Left renal cortex interstitium (tissue), 4 donors: ENCODE measurements at regions not wholly inside any gene's neighbourhood (a gene's known extent, or its start where the extent isn't known, plus 50 kb on each side); places are given as distances from the start of the nearest gene placed in this dataset.
A peak's percentile ranks its signal among the peaks of the same experiment; 100 is the strongest.

Experiments used
- DNase-seq, 4 donors: peaks; one replicate each; pipeline ENCODE4 v3.0.0-alpha.2; 2013; ENCODE audit warnings: low read depth in 4 of 4, low spot score in 2 of 4, missing footprints in 1 of 4

DNA sequence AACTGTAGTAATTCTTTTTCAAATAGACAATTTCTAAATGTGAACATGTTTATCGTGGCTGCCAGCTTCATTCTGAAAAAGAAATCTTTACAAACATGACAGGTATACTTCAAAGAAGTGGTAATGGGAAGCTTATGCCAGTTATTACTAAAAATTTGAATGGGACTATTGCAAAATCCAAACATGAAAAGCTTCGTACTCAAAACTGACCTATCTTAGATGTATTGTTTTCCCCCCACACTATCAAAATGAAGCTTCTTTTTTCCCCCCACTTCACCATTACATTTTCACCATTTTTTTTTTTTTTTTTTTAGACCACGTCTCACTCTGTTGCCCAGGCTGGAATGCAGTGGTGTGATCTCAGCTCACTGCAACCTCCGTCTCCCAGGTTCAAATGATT is 50.4 kb upstream of the SERTAD2 start:
- no peak for DNase-seq

GRCh38 chr2:64704996-64705395 is 51.3 kb upstream of the SERTAD2 start:
- no peak for DNase-seq

GRCh38 chr2:64707276-64707675 is 53.6 kb upstream of the SERTAD2 start:
- DNase-seq, result no peak

DNA sequence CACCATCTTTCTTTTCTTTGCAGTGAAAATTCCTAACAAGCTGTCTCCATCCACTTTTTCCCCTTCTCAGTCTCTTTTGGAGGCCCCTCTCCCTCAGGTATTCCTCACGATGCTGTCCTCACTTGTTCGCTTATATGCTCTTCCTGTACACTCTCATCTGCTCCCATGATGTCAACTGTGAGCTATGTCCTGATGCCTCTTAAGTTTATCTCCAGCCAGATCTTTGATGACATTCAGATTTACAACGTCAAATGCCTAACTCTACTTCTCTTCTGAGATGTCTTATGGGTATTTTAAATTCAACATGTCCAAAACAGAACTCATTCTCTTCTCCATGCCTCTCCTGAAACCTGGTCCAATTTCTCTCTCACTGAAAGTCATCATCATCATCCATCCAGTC is 55.1 kb upstream of the SERTAD2 start:
- DNase-seq, result no peak

DNA sequence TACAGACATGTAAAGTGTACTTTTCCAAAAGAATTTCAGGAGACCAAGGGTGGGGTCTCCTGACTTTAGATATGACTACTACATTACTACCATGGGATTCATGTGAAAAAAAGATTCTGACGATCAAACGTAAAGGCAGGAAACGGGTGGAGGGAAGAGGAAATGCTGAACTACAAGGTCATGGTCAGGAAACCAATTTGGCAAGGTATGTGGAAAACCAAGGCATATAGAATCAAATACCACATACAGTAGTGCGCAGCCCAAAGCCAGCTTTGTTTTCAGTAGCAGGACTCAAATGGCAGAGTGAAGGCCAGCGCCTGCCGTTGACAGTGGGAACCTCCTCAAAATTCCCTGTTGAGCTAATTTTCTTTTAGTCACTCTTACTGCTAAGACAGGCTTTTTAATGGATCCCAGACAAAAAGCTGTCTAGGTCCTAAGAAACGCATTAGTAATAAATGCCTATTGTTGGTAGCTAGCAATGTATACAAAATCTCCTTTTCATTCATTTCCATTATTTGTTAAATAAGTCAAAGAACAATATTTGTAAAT is 57.6 kb upstream of the SERTAD2 start:
- no peak for DNase-seq

DNA sequence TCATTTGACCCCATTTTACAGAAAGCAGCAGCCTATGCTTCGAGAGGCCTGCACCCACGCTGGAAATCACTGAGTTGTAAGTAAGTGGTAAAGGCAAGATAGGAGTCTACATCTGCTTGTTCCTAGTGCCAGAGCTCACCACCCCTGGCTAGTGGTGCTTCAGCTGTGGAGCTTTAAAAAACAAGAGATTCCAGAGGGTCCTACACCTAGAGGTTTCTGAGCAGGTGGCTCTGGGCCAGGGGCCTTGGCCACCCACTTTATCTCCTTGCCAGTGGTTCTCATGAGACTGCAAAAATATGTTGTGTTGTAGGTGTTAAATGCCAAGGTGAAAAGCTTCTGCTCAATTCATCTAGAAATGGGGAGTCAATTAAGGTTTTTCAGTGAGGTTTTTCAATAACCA is 60.0 kb upstream of the SERTAD2 start:
- DNase-seq, result no peak

GRCh38 chr2:64716569-64716968 is 62.9 kb upstream of the SERTAD2 start:
- no peak for DNase-seq

- DNase-seq, result no peak
These were observed 64.7 kb upstream of the SERTAD2 start for GRCh38 chr2:64718250-64718885.

GRCh38 chr2:64720535-64721319 is 67.0 kb upstream of the SERTAD2 start:
- no peak for DNase-seq

DNA sequence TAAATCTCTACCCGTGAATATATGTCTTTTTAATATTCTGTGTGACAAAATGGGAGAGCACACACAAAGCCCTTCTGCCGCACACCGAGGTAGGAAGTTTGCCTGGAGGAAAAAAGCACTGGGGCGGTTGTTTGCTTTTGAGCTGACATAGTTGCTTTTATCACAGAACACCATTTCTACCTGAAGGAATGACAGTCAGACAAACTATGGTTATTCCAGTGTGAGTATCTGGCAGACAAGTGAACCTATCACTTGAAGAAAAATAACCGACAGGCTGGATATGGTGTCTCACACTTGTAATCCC is 67.6 kb upstream of the SERTAD2 start:
- DNase-seq, result no peak

DNA sequence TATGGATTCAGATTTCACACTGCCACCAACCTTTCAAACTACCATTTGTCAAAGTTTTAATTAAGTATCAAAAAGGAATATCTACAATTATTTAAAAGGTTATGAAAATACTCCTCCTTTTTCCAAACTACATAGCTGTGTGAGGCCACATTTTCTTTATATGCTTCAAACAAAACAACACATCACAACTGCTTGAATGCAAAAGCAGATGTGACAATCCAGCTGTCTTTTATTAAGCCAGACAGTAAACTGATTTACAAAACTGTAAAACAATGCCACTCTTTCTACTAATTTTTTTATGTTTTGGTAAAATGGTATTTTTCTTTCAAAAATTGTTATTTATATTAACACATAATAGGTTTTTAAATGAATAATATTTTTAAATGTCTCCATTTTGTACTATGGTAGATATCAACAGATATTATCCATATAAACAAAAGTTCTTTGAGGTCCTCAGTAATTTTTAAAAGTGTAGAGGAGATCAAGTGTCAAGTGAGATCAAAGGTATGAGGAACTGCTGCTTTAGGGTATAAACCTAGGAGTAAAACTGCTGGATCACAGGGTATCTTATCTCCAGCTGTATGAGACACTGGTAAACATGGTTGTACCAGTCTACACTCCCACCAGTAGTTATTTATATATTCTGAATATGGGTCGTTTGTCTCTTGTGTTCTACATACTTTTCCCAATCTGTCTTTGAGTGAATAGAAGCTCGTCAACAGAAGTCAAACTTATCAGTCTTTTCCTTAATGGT is 68.8 kb upstream of the SERTAD2 start:
- DNase-seq, result no peak

DNA sequence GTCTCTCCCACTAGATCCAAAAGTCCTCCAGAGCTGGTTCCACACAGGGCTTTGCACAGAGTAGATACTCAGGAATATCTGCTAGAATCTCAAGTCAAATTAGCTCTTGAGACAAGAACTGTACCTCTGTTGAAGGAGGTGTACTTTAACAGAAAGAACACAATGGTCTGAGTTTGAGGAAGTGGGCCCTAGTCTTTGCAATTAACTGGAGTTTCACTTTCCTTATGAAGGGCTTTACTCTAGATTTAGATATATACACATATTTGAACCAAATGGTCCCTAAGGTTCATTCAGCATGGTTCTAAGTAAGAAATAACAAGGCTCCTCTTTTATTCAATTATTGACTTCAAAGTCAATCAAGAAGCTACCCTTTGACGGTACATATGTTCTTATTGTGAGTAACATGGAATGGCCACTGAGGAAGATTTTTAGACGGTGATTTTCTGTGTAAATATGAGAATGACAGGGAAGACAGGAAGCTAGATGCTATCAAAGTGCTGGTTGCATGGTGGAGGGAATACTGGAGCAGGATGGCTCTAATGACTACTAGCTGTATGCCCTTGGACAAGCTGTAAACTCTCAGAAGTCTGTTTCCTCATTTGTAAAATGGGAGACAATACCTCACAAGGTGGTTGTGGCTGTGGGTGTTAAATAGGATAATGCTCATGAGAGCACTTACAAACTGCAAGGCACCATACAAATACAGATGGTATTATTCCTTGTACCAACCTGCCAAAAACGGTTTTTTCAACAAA is 73.5 kb upstream of the SERTAD2 start:
- DNase-seq, result no peak

DNA sequence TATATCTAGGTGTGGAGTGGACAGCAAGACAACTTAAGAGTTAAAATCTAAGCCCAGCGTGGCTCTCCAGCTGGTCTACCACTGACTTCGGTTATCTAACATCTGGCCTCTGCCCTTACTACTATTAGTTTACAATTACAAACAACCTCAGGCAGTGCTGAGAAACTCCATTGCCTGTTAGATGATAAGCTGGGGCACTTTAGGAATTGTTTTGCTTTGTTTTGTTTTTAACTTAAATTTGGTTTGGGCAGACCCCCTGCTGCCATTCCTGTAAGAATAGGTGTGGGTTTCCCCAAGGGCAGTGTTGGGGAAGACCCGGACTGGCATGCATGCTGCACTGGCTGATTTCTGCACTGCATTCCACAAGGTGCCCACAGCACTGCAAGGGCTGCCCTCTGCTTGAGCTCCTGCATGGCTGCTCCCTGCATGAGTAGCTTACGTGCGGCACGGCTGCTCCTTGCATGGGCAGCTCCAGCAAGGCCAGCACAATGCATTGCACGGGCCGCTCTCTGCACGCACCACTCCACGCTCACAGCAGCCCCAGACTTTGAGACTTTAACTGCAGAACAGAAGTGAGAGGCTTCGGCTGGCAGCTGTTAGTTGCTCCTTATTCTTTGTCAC is 74.2 kb upstream of the SERTAD2 start:
- DNase-seq, result no peak

- peak in 1 of 4 donors; percentile 43 for DNase-seq
These were observed 77.0 kb upstream of the SERTAD2 start for GRCh38 chr2:64730551-64731262.

DNA sequence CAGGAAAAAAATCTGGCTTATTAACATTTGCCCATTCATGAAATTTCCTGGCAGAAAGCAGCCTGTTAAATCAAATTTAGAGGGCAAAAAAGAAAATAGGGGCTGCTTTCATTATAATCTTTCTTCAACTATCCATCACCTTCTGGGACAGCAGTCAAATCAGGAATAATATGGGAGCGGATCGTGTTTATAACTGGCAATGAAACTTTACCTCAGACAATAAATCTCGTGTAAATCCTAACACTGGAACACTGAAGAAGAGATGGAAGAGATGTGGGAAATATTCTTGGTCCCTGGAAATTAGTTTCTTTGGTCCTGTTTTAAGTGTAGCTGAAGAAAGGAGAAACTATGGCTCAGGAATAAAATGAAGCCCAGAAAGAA is 77.5 kb upstream of the SERTAD2 start:
- no peak for DNase-seq

DNA sequence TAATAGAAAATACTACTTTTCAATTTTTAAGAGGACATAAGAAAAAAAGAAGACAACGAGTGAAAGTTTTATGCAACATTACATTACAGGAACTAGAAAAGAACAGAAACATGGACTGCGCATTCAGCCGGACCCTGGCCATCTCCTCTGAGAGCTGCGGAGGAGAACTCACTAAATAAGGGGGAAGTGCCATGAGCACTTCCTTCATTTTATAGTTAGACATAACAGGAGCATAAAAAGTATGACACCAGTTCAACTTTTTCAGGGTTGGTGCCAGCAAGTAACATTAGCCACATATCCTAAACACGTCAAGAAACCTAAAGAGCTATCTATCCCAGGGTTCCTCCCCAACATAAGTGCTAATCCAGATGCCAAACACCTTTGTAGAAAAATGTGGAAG is 78.0 kb upstream of the SERTAD2 start:
- no peak for DNase-seq

- no peak for DNase-seq
These were observed 78.4 kb upstream of the SERTAD2 start for GRCh38 chr2:64732146-64732545.

DNA sequence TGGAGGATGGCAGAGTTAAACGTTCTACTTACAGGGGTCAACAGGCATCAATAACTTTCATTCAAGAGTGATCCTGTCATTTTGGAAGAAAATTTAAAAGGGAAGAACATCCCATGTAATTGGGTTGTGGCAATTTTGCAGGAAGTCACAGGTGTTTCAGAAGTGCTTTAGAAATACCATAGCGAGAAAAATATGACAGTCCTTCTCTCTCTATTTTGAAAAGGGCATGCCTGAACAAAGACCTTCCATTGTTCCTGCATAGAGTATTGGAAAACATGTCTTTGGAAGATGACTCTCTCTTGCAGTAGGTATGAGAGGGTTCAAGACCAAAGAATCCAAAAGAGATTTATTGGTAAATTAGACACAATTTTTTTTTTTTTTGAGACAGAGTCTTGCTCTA is 81.8 kb upstream of the SERTAD2 start:
- DNase-seq, result no peak

DNA sequence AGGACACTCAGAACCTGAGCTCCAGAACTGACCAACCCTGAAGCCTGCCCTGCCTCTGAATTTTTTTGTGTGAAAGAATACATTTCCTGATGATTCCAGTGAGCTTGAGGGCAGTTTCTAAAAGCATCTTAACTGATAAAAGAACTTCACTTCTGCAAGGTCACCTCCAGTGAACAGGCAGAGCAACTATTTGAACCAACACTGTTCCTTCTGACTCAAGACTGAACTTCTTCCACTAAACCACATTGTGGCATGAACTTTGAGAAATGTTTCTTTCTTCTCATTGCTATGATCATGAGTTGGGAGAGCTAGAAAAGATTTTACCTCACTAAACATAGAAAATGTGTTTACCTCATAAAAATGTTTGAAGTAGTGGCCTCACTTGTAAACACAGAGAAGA is 83.8 kb upstream of the SERTAD2 start:
- DNase-seq, result no peak

GRCh38 chr2:64738026-64738425 is 84.3 kb upstream of the SERTAD2 start:
- DNase-seq, result no peak
